HG03354 (cell line): ENCODE measurements at regions not wholly inside any gene's neighbourhood (a gene's known extent, or its start where the extent isn't known, plus 50 kb on each side); places are given as distances from the start of the nearest gene placed in this dataset.
A peak's percentile ranks its signal among the peaks of the same experiment; 100 is the strongest.

Experiments used
- ATAC-seq: cut with Tn5 transposase; IDR thresholded peaks from one replicate; pipeline ENCODE4 v1.9.1; 2021; ENCODE audit warnings: mild to moderate bottlenecking; ENCODE audit not compliant: unreplicated experiment, poor library complexity, severe bottlenecking

DNA sequence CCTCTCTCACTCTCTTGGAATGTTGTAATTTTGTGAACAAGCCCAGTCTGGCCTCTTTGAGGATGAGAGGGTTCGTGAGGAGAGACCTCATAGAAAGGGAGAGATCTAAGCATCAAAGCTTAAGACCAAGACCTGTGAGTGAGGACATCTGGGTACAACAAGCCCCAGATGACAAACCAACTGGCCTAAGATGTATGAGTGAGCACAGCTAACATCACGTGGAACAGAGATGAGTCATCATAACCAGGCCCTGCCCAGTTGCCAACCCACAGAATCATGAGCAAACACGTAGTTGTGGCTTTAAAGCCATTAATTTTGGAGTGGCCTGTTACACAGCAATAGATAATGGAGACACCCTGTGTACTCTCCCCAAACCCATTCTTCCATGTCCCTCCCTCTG is 439.1 kb upstream of the KIF2A start:
- ATAC-seq: peak; percentile 89

DNA sequence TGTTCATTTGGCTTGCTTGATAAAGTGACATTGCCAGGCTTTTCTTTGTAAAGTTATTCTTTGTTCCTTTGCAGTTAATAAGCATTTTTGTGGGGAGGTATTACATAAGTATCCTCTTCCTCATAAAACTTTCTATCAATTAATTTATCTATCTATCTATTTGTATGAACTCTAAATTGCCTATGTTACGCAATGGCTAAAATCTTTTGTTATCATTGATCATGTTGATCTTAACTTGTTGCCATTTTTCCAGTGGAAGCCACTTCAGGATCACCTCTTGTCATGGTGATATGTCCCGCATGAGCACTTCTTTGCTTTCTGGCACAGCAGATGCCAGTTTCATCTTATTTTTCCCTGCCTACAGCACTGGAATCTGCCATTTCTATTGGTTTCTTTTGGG is 436.7 kb upstream of the KIF2A start:
- no peak for ATAC-seq

GRCh38 chr5:61878471-61878870 is 427.5 kb upstream of the KIF2A start:
- ATAC-seq: no peak

DNA sequence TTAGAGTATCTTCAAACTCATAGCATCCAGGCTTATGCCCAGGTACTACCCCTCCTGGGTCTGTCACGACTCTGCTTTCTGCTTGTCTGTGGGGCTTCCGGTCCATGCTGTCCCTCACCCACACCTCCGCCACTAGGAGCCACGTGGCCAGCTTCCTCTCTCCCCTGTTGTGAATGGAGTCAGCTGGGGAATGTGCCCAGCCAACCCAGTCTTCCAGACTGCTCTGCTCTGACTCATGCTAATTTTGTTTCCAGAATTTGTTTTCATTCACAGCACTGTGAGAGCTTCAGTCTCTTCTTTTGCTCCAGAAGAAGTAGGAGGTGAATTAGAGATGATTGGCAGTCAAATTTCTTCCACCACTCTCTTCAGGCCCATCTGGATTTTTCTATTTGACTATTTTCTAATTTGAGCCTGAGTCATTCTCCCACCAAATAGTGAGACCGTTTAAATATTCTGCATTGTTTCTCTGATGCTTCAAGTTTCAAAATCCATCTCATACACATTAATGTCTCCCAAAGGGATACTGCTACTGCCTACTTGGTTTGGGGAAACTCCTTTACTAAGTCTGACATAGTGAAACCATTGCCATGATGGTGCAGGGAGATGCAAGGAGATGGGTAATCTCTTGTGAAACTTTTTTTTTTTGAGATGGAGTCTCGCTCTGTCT is 424.1 kb upstream of the KIF2A start:
- no peak for ATAC-seq

DNA sequence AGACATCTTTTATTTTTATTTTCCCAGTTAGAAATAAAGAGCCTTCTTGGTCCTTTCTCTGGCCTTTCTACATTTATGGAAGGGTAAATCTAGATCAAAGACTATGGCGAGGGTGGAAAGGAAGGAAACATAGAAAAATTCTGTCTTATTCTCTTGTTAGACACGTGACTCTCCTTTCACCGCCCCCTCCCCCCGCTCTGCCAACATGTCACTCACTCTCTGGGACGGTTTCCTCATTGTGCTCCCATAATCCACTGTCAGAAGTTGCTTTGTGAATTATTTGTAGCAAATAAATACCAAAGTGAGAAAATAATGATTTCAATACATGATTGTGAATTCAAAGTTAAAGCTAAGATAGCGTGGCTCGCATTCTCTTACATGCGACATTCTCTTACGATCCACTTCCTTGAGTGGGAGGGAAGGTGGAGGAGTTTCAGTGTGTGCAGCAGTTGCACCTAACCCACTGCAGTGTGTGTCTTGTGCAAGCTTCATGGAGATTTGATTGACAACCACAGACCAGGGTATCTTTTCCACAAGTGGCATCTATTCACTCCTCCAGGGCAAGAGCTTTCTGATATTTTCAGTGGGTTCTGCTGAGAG is 423.0 kb upstream of the KIF2A start:
- ATAC-seq: no peak

DNA sequence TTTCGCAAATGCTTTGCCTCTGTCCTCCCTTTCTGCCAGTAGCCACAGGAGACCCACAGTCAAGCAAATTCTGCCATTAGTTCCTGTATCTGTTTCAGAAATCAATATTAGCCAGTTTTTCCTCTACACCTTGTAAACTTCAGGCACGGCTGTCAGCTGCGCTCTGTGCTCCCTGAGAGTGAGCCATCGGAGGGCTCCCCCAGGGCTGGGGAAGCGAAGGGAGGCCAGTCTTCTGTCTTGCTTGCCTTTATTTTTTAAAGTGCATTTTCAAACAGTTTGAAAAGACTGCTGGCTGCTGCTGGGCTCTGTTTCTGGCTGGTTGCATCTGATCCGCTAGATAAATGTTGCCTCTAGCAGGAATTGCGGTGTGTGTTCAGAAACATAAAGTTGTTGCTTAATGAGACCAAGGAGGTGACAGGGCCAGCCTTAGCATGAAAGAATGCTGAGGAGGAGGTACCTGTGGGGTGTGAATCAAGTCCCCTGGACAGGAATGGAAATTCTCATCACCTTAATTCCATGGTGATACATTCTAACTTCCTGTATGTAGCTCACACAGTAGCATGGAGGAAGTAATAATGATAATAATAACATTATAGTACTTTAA is 421.7 kb upstream of the KIF2A start:
- ATAC-seq: no peak

- no peak for ATAC-seq
These were observed 419.8 kb upstream of the KIF2A start for GRCh38 chr5:61886214-61886613.

- ATAC-seq: no peak
These were observed 418.7 kb upstream of the KIF2A start for GRCh38 chr5:61887271-61887670.

GRCh38 chr5:61894046-61894445 is 412.0 kb upstream of the KIF2A start:
- no peak for ATAC-seq

- no peak for ATAC-seq
These were observed 409.2 kb upstream of the KIF2A start for GRCh38 chr5:61896811-61897210.

DNA sequence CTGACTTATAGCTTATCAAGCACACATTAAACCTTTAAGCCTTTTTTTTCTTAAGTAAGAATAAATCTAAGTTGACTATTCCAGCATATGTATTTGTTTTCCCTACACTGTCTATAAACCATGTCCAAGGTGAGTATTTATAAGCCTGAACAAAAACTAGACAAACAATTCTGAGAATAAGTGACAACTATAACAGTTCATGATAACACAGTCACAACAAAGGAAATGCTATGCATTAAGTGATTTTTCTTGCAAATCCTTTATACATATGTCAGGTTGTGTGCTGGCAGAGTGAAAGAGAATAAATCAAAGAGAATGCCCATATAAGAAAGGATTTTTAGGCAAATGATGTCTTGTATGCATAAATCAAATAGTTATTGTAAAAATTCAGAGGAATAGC is 408.8 kb upstream of the KIF2A start:
- no peak for ATAC-seq

- no peak for ATAC-seq
These were observed 404.0 kb upstream of the KIF2A start for GRCh38 chr5:61901997-61902396.

DNA sequence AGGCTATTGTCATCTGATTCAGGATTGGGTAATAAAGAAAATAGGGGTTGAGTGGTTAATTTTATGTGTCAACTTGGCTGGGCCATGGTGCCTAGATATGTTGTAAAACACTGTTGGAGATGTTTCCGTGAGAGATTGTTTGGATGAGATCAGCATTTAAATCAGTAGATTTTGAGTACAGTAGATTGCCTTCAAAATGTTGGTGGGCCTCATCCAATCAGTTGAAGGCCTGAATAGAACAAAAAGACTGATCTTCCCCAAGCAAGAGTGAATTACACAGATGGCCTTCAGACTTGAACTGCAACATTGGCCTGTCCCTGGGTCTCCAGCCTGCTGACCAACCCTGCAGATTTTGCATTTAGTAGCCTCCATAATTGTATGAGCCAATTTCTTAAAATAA is 401.3 kb upstream of the KIF2A start:
- ATAC-seq: no peak

DNA sequence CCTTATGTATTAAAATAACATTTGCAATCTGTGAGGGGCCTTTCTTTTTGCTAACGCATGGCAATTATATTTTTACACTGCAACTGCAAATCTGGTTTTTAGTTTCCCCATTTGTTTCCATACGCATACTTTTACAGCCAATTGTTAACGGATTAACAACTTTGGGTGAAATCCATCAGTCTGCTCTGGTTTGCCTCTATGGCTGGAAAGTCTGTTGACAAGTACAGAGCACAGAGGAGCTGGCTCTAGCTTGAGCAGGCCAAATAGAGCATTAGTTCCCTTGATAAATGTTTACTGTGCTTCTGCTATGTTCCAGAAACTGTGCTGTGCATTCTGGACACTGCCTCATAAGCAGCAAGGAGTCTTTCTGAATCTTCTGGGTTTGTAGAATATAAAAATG is 400.4 kb upstream of the KIF2A start:
- ATAC-seq: no peak

DNA sequence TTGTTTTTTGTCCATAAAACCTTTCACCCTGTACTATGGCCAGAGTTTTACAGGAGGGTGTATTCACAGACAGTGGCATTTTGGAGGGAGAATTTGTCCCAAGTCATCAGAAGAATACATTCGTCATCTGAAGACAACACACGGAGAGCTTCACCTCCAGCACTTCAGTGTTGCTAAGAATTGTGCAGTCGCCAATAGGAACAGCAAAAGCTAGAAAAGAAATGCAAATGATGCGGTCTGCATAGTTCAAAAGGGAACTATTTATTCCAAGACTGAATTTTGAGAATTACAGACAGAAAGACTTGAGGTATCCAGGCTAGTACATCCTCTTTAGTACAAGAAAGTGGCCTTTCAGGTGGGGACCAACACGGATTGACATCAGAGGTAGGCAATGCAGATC is 399.2 kb upstream of the KIF2A start:
- ATAC-seq: no peak

DNA sequence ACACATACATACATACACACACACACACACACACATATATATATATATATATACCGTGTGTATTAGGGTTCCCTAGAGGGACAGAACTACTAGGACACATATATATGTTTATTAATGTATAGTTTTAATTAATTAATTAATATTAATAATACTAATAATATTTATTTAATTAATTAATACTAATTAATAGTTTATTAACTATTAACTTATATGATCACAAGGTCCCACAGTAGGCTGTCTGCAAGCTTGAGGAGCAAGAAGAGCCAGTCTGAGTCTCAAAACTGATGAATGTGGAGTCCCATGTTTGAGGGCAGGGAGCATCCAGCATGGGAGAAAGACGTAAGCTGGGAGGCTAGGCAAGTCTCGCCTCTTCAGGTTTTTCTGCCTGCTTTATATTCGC is 398.0 kb upstream of the KIF2A start:
- no peak for ATAC-seq

GRCh38 chr5:61910771-61911170 is 395.2 kb upstream of the KIF2A start:
- ATAC-seq: no peak

DNA sequence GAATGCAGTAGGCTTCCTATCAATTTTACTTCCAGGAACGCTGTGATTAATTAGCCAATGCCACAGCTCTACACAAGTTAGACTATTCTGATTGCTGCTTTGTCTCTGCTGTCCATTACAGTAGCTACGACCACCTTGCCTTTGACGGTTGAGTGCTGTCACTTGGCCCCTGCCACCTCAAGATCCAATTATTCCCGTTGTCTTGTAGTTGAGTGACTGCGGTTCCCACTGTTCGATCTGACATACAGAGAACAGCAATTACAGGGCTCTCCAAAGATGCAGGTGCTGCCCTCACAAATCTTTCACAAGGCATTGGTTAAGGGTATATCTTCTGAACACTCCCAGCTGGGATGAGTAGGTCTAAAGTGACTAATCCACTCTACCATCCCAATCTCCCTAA is 393.4 kb upstream of the KIF2A start:
- ATAC-seq: no peak

- no peak for ATAC-seq
These were observed 390.4 kb upstream of the KIF2A start for GRCh38 chr5:61915646-61916045.

DNA sequence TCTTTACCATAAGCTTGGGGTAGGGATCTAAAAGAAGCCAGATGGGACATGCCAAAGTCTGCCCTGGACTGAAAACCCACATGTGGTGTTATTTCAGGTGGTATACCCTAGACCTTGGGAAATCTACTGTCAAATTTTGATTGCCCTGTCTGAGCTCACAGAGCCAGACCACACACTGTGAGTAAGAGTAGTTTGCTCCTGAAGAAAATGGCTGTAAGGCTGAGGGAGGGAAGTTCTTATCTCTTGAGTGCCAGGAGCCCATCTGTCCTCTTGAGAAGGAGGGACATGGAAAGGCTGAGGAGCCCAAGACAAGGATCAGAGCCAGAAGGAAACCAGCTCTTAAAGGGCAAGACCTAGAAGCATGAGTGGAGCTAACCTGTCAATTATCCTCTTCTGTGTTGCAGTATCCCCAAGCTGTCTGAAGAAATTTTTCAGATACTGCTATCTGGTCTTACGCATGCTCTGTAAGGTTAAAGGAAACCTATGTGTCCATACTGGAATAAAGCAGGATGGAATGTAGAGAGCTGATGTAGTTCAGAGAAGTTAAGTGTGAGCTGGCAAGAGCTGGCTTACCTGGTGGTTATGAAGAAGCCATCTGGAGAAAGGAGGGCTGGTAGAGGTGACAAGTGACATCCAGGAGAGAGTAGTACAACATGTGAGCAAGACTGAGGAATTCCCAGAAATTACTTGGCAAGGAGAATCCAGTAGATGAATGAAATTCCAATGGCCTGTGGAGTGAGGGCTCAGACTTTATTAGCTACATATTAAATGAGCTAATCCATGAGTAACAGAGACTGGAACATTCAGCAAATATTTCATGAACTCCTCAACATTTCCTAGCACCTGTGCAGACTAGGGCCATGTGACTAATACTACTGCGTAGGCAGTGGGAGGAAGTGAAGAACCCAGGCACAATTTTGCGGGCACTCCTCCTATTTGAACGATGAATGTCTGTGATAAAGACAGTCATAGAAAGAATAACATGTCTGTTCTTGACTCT is 389.1 kb upstream of the KIF2A start:
- no peak for ATAC-seq
